ENCODE measurements at regions not wholly inside any gene's neighbourhood (a gene's known extent, or its start where the extent isn't known, plus 50 kb on each side); places are given as distances from the start of the nearest gene placed in this dataset.

GRCh38 chr1:96998466-96998865 lies 276.9 kb downstream of the PTBP2 start:
- TF ChIP-seq CTCF (IDR thresholded peaks at IDR 0.05), result no peak
- Histone ChIP-seq H3K4me1 (ENCODE audit: control insufficient read depth in 1 of 2, low read depth in 2 of 2) (peaks cover 0 to under 1% of the 10 kb centered on the region in 2 donors), H3K27me3 (replicated peaks; ENCODE audit: insufficient read depth) (no peaks in the 10 kb centered on the region), H3K36me3 (no peaks in the 10 kb centered on the region), H3K27ac (no peak overlapping the region), H3K4me3 (no peak overlapping the region), H3K9me3 (no peaks in the 10 kb centered on the region)
- DNase-seq (ENCODE audit: low spot score) (no peak), ATAC-seq (ENCODE audit: insufficient number of reproducible peaks, low FRiP score, low read depth) (no peak)

- Histone ChIP-seq H3K4me3 (no peak overlapping the region), H3K36me3 (no peaks in the 10 kb centered on the region), H3K4me1 (ENCODE audit: control insufficient read depth in 1 of 2, low read depth in 2 of 2) (peaks cover 0 to 6% of the 10 kb centered on the region in 2 donors), H3K9me3 (no peaks in the 10 kb centered on the region), H3K27ac (no peak overlapping the region), H3K27me3 (replicated peaks; ENCODE audit: insufficient read depth) (no peaks in the 10 kb centered on the region)
- ATAC-seq (ENCODE audit: insufficient number of reproducible peaks, low FRiP score, low read depth) (no peak), DNase-seq (ENCODE audit: low spot score) (no peak)
- TF ChIP-seq CTCF (IDR thresholded peaks at IDR 0.05), result no peak
These were observed 277.6 kb downstream of the PTBP2 start for GRCh38 chr1:96999191-96999590.

GRCh38 chr1:97004054-97004453 lies 282.5 kb downstream of the PTBP2 start:
- no peaks in the 10 kb centered on the region for H3K36me3 ChIP-seq
- ATAC-seq (ENCODE audit: insufficient number of reproducible peaks, low FRiP score, low read depth) (no peak), DNase-seq (ENCODE audit: low spot score) (no peak)
- H3K27me3 ChIP-seq (replicated peaks; ENCODE audit: insufficient read depth), result no peaks in the 10 kb centered on the region
- H3K4me3 ChIP-seq, result no peak overlapping the region
- no peak for TF ChIP-seq CTCF (IDR thresholded peaks at IDR 0.05)
- H3K4me1 ChIP-seq (ENCODE audit: control insufficient read depth in 1 of 2, low read depth in 2 of 2), result peaks cover 0 to 6% of the 10 kb centered on the region in 2 donors
- no peaks in the 10 kb centered on the region for H3K9me3 ChIP-seq
- H3K27ac ChIP-seq, result no peak overlapping the region

GRCh38 chr1:97004743-97005142 lies 283.2 kb downstream of the PTBP2 start:
- no peak for ATAC-seq (ENCODE audit: insufficient number of reproducible peaks, low FRiP score, low read depth)
- H3K36me3 ChIP-seq, result no peaks in the 10 kb centered on the region
- TF ChIP-seq CTCF (IDR thresholded peaks at IDR 0.05), result no peak
- no peak overlapping the region for H3K27ac ChIP-seq
- H3K4me1 ChIP-seq (ENCODE audit: control insufficient read depth in 1 of 2, low read depth in 2 of 2), result peaks cover 0 to 6% of the 10 kb centered on the region in 2 donors
- no peak for DNase-seq (ENCODE audit: low spot score)
- H3K9me3 ChIP-seq, result no peaks in the 10 kb centered on the region
- H3K27me3 ChIP-seq (replicated peaks; ENCODE audit: insufficient read depth), result no peaks in the 10 kb centered on the region
- no peak overlapping the region for H3K4me3 ChIP-seq

GRCh38 chr1:97006044-97006661 lies 284.6 kb downstream of the PTBP2 start:
- Histone ChIP-seq H3K4me1 (ENCODE audit: control insufficient read depth in 1 of 2, low read depth in 2 of 2) (peaks cover 0 to 6% of the 10 kb centered on the region in 2 donors), H3K27me3 (replicated peaks; ENCODE audit: insufficient read depth) (no peaks in the 10 kb centered on the region), H3K4me3 (no peak overlapping the region), H3K9me3 (no peaks in the 10 kb centered on the region), H3K36me3 (no peaks in the 10 kb centered on the region), H3K27ac (no peak overlapping the region)
- ATAC-seq (ENCODE audit: insufficient number of reproducible peaks, low FRiP score, low read depth) (no peak), DNase-seq (ENCODE audit: low spot score) (no peak)
- TF ChIP-seq CTCF (IDR thresholded peaks at IDR 0.05), result no peak

All from thoracic aorta (tissue), 2 donors.